HG03095 (cell line): ENCODE measurements at regions not wholly inside any gene's neighbourhood (a gene's known extent, or its start where the extent isn't known, plus 50 kb on each side); places are given as distances from the start of the nearest gene placed in this dataset.

ENCODE experiments used
- ATAC-seq: cut with Tn5 transposase; IDR thresholded peaks from one replicate; pipeline ENCODE4 v1.9.1; 2021; ENCODE audit warnings: moderate library complexity; ENCODE audit not compliant: unreplicated experiment

GRCh38 chr1:65090406-65090805, 57.6 kb upstream of the AK4 start:
- ATAC-seq = no peak

- no peak for ATAC-seq
Measured at GRCh38 chr1:65092691-65093090, 55.3 kb upstream of the AK4 start.

- no peak for ATAC-seq
Measured at GRCh38 chr1:65097076-65097475, 50.9 kb upstream of the AK4 start.
